Muscle of back (tissue), 3 donors: ENCODE measurements at regions not wholly inside any gene's neighbourhood (a gene's known extent, or its start where the extent isn't known, plus 50 kb on each side); places are given as distances from the start of the nearest gene placed in this dataset.

Source experiments
- DNase-seq, 3 donors: peaks; one replicate each; pipeline versions ENCODE4 v3.0.0 to v3.0.0-alpha.2; 2013

GRCh38 chr22:47343611-47344010 is 581.2 kb downstream of the TBC1D22A start:
- DNase-seq, result no peak

- no peak for DNase-seq
Measured at GRCh38 chr22:47342446-47342845, 580.0 kb downstream of the TBC1D22A start.

GRCh38 chr22:47341464-47341863 is 579.0 kb downstream of the TBC1D22A start:
- no peak for DNase-seq

GRCh38 chr22:47340851-47341436 is 578.5 kb downstream of the TBC1D22A start:
- no peak for DNase-seq

- peak in 1 of 3 donors; percentile 37 for DNase-seq
Measured at GRCh38 chr22:47337161-47337621, 574.7 kb downstream of the TBC1D22A start.

DNA sequence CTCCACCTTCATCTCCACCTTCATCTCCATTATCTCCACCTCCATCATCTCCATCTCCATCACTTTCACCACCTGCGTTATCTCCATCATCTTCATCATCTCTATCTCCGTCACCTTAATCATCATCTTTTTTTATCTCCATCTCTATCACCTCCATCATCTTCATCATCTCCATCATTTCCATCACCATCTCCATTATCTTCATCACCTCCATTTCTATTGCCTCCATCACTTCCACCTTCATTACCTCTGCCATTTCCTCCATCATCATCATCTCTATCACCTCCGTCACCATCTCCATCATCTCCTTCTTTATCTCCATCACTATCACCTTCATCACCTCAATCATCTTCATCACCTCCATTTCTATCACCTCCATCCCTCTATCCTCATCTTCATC is 573.5 kb downstream of the TBC1D22A start:
- no peak for DNase-seq

- DNase-seq, result no peak
Measured at GRCh38 chr22:47335460-47335859, 573.0 kb downstream of the TBC1D22A start.

DNA sequence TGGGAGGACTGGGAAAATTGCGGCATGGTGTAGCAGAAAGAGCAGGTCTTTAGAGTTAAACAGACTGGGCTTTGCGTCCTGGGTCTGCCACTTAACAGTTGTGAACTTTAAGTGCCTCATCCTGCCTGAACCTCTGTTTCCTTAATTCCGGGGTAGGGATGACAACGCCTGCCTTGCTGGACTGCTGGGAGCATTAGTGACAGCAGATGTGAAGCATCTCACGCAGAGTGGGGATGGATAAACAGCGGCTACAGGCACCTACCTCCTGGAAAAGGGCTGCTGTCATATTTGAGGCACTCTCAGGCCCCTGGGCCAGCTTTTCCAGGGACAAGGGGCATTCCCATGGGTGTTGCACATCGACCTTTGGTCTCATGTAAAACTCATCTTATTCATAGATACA is 572.2 kb downstream of the TBC1D22A start:
- no peak for DNase-seq

- peak; percentile 5 to 37 (median 6) for DNase-seq
Measured at GRCh38 chr22:47333625-47334024, 571.2 kb downstream of the TBC1D22A start.

DNA sequence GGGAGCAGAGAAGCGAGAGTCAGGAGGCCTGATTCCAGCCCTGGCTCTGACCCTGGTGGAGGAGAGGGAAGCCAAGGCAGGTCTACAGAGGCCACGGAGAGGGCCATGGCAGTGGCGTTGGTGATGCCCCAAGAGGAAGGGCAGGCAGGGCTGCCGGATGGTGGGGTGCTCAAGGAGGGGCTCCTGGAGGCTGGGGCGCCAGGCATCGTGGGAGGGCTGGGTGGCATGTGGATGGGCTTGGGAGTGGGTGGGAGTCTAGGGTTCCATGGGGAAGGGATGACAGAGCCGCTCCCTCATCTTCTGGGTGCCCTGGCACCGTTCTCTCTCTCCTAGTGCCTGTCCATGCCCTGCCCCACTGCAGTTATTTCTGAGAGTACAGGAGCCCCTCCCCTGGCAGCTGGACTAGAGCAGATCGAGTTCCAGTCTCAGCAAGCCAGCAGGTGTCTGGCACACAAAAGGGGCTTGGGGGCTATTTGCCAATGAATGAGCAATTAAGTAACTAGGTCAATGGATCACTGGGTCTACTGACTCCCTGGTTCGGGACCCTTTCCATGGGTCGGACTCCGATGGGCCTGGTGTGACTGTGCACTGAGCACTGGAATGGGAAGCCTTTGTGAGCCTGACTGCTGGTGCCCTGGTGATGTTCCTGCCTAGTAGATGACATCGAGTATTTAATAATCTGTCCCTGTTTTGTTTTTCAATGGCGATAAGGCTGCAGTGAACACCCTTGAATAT is 570.0 kb downstream of the TBC1D22A start:
- peak; percentile 6 to 28 (median 19) for DNase-seq

DNA sequence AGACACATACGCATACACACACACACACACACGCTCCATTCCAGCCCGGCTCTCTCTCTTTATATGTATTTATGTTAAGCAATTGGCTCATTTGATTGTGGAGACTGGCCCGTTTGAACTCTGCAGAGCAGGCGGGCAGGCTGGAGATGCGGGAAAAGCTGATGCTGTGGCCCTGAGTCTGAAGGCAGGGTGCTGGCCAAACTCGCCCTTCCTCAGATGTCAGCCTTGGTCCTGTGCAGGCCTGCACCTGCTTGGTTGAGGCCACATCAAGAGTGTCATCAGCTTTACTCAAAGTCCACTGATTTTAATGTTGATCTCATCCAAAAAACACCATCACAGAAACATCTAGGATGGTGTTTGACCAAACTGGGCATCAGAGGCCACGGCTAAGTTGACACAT is 569.3 kb downstream of the TBC1D22A start:
- no peak for DNase-seq

GRCh38 chr22:47329727-47330650 is 567.5 kb downstream of the TBC1D22A start:
- DNase-seq, result no peak

GRCh38 chr22:47328550-47329243 is 566.2 kb downstream of the TBC1D22A start:
- peak in 2 of 3 donors; percentile 5 to 80 for DNase-seq

GRCh38 chr22:47327241-47327640 is 564.8 kb downstream of the TBC1D22A start:
- no peak for DNase-seq

DNA sequence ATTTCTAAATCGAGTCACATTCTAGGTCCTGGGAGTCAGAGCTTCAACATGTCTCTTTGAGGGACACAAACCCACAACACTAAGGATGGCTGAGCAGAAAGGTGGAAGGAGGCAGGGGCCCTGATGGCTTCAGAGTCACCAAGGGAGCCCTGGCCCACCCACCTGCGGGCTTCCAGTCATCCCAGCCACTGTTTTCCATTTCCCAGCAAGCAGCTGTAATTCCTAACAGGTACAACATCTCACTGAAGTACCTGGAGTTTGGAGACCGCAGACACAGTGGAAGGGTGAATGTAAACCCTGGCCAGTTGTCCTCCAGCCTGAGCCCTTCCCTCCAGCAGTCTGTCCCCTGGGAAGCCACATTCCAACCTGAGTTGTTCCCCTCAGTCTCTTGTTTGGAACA is 562.8 kb downstream of the TBC1D22A start:
- no peak for DNase-seq

DNA sequence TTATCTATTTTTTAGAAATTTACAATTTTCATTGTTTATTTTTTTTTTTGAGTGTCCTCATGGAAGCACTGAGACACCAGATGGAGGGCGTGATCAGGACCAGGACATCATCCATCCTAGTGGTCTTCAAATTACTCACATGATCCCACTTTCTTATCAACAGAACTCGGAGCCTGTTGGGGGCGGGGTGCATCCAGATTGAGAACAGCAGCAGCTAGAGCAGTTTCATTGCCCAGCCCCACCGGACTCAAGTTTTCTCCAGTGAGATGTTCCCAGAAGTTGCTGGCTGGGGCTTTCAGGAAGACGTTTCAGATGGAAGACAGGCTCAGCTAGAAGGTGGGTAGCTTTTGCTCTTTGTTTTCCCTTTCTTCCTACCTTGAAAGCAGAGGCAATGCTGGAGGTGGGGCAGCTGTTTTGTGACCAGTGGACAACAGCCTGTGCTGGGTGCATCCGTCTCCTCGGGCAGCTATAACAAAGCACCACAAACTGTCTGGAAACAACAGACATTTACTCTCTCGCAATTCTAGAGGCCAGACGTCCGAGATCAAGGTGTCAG is 562.1 kb downstream of the TBC1D22A start:
- no peak for DNase-seq

DNA sequence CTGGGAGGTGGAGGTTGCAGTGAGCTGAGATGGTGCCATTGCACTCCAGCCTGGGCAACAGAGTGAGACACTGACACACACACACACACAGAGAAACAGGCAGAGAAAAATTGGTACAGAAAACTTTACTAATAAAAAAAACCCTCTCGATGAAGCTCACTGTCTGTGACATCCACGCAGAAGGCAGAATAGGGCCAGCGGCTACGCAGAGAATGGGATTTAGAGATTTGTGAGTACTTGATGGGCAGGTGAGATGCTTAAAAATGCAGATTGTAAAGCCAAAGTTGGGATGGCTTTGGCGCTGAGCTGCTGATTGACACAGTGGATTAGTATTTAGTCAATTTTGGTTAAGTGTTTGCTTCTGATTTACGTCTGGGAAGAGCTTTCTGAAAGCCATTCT is 561.1 kb downstream of the TBC1D22A start:
- DNase-seq, result no peak

DNA sequence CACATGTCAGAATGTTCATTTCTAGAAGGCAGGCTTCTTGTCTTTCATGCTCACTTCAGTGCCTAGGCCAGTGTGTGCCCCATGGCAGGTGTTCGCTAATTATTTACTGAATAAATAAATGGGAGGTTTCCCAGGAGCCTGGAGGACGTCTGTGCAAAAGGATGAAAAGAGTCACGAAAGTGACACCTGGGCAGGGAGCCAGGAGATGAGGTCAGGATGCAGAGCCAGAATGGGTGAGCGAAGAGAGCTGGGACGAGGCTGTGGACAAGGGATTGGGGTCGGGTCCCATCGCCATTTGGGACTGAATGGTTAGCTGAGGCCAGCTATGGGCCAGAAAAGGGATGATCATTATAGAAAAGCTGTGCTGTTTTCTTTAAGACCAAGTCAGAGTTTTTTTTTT is 560.4 kb downstream of the TBC1D22A start:
- no peak for DNase-seq

DNA sequence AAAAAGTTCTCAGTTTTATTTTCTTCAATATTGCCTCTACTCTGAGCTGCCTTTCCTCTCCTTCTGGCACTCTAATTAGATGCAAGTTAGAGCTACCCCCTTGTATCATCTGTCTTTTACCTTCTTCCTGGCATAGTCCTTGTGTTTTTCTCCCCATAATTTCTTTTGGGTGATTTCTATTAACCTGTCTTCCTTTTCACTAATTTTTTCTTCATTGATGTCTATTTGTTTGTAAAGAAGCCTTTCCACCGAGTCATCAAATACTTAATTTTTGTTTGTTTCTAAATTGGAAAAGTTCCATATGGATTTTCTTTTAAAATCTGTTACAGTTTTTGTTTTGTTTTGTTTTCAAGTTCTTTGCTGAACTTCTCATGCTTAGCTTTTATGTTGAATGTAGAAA is 558.1 kb downstream of the TBC1D22A start:
- DNase-seq, result no peak

DNA sequence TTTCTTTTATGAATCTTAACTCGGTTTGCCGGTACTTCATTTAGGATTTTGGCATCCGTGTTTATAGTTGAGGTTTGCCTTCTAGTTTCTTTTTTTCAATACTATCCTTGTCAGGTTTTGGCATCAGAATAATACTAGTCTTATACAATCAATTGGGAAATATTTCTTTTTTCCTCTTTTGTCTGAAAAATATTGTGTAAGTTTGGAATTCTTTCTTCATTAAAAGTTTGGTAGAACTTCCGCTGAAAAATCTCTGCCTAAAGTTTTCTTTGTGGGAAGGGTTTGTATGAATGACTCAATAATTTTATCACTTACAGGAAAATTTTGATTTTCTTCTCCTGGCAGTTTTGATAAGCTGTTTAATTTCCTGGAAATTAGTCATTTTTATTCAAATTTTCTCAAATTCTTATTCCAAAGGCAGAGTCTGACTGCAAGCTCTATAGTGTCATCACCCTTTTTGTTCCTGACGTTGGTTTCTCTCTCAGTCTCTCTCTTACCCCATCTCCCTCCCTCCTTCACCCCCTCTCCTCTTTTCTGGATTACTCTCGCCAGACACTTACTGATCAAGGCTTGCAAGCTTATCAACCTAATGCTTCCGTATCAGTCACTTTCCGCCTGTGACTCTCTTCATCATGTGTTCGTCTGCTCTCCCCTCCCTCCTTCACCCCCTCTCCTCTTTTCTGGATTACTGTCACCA is 555.7 kb downstream of the TBC1D22A start:
- DNase-seq, result no peak

- peak in 1 of 3 donors; percentile 33 for DNase-seq
Measured at GRCh38 chr22:47315862-47316419, 553.5 kb downstream of the TBC1D22A start.
